ENCODE measurements at regions not wholly inside any gene's neighbourhood (a gene's known extent, or its start where the extent isn't known, plus 50 kb on each side); places are given as distances from the start of the nearest gene placed in this dataset.

- TF ChIP-seq CTCF (IDR thresholded peaks at IDR 0.05) (no peak), POLR2A (IDR thresholded peaks at IDR 0.05) (no peak)
Observed at GRCh38 chr18:42222557-42222956, 267.5 kb downstream of the PIK3C3 start.

Measured in heart left ventricle (tissue), 13 donors.